NCI-H2107 treated with DMSO at 0.1 percent for 48 hours (cell line): ENCODE measurements at regions not wholly inside any gene's neighbourhood (a gene's known extent, or its start where the extent isn't known, plus 50 kb on each side); places are given as distances from the start of the nearest gene placed in this dataset.
"Not testable (repeated sequence)": the region's sequence is repeated elsewhere in the genome, so short reads cannot be mapped to it uniquely, and the experiment has no call there.

Experiments used
- DNase-seq: peaks from one replicate; lab custom pipeline; 2025; ENCODE audit not compliant: unreplicated experiment; lab: John Stamatoyannopoulos, UW

GRCh38 chr3:88403319-88403718 is 253.6 kb downstream of the C3orf38 start:
- DNase-seq, result no peak

DNA sequence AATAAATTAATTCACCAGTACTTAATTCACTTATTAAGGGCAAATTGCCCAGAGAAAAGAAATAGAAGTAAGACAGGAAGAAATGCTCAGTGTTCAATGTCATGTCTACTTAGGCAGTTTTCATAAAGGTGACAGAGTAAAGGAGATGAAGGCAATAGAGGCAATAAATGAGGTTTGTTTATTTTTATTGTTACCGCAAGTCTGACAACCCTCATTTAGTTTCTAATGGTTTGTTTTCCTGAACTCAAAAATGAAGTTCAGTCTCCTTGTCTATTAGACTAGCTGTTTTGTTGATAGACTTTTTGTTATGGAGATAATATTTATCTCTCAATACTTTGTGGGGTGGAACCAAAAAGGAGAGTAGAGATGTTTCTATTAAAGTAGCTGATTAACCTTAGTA is 258.3 kb downstream of the C3orf38 start:
- DNase-seq, result no peak

DNA sequence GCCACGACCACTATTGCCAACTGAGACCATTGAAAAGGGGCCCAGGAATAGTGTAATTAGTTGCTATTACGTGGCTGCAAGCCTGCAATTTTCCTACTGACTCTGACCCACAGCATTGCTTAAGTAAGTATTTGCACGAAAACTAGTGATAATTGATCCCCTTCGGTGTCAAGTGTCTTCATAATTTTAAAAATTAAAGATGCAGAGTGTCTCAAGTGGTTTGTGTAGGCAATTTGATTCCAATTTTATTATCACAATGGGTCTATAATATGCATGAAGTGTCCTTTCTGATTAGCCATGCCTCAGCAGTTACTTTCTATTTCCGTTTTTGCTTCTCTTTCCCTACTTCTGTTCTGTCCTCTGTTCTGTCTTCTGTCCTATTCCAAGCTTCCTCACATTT is 259.2 kb downstream of the C3orf38 start:
- no peak for DNase-seq

DNA sequence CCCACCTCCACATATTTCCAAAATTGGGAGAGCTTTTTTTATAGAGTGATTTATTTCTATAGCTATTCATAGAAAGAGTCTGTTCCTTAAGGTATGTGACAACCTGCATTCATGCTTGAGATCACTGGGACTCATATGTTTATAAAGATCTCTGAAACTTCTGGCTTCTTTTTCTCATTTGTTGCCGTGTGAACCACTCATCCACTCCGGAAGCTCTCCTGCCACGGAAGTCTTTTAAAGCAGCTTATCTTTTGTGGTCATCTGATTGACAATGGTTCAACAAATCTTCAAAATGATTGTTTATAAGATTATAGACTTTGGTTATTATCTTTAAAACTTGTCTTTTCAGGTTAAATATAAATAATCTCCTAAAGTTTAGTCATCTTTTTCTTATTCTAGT is 260.5 kb downstream of the C3orf38 start:
- no peak for DNase-seq

- DNase-seq, result no peak
Measured at GRCh38 chr3:88412346-88412745, 262.6 kb downstream of the C3orf38 start.

DNA sequence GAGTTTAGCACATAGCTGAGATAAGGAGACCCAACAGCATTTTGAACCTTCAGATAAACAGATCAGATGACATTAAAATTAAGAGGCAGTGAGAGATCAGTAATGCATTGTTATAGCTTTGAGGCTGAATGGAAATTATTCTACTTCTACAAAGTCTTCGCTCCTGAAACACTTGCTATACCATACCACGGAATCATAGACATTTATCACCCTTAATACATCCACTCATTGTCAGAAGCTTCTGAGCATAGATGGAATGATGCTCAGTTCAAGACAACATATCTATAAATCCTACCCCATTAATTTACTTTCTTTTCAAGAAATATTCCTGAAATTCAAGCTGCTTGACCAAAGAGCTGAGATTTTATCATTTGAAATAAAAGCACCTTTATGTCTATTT is 266.7 kb downstream of the C3orf38 start:
- DNase-seq, result no peak

- no peak for DNase-seq
Measured at GRCh38 chr3:88418219-88418618, 268.5 kb downstream of the C3orf38 start.

DNA sequence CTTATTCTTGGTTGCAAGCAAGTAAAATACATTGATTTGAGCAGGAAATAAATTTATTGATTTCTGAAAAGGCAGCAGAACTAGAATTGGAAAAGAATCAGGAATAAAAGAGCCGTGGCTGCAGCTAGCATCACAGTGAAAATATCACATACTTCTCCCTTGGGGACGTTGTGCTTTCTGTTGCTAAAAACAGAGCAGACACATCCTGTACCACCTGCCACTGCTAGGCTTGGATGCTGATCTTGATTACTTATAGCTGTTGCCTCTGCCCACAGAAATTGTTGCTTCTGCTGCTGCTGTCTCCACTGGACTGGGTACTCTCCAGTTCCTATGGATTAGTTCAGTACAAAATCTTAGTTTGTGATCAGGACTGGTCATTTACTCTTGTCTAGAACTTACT is 283.8 kb downstream of the C3orf38 start:
- no peak for DNase-seq

GRCh38 chr3:88434001-88434400 is 284.2 kb downstream of the C3orf38 start:
- no peak for DNase-seq

GRCh38 chr3:88440701-88441100 is 290.9 kb downstream of the C3orf38 start:
- DNase-seq, result no peak

GRCh38 chr3:88443066-88443465 is 293.3 kb downstream of the C3orf38 start:
- DNase-seq, result no peak

GRCh38 chr3:88444251-88444650 is 294.5 kb downstream of the C3orf38 start:
- DNase-seq, result no peak

DNA sequence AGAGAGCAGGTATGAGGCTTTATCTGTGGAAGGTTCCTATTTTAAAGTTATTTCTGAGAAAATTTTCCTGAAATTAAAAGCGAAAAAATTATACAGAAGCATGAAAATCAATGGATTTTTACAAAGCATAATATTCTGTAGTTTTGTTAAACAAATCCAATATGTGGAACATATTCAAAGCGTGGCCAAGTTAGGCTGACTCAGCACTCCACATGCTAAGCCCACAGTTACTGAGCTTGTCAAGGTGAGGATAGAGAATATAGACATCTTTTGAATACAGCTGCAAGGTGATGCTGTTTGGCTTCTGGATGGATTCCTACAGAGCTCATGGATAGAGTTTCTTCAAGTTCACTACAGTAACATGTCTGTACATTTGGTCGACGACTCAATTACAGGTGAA is 302.5 kb downstream of the C3orf38 start:
- DNase-seq, result no peak

GRCh38 chr3:88460369-88460768 is 310.6 kb downstream of the C3orf38 start:
- DNase-seq, result no peak

DNA sequence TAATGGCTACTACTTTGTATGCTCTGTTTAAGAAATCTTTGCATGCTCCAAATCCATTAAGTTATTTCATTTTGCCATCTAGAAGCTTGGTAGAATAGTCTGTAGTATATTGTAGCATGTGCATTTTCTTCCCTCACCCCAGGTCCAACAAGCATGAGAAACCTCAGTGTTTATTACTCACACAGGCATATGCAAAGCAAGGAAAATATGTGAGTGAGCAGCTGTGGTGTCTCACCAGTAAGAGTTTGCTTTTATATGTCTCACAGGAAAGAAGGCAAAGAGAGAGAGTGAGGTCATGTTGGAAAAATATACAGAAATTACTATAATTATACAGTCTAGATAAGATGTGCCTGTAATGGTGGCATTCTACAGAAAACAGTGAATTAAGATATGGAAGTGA is 312.5 kb downstream of the C3orf38 start:
- no peak for DNase-seq

DNA sequence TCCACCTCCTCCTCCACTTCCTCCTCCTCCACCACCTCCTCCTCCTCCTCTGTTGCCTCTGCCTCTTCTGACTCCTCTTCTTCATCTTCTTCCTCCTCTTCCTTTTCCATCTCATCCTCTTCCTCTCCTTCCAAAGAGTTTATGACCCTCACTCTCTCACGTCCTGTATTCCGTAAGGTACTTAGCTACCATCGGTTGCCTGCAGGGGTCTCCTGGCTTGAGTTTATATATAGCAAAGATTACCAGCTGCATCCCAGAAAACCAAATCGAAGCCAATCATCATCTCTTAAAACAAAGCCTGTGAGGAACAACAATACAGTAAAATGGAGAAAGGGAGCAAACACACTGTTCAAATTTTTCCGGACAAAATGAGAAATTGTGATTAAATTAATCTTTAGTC is 317.4 kb downstream of the C3orf38 start:
- DNase-seq, result no peak

- no peak for DNase-seq
Measured at GRCh38 chr3:88469216-88469615, 319.5 kb downstream of the C3orf38 start.

DNA sequence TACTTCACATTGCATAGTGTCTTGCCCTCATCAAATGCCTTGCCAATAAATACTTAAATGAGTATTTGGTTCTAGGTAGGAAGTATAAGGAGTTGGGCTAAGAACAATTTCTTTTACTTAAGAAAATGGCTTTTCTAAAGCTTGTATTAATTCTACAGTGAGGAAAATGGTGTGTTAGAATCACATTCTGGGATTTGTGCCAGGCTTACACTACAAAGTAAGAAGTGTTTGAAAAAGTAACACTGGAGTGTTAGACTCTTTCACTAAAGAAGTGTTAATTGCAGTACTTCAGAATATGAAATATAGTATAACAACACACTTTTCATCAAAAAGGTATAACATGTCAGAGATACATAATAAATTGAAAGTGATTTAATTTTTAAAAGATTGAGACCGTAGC is 328.7 kb downstream of the C3orf38 start:
- no peak for DNase-seq

GRCh38 chr3:88480822-88481221 is 331.1 kb downstream of the C3orf38 start:
- no peak for DNase-seq

GRCh38 chr3:88485001-88485400 is 335.2 kb downstream of the C3orf38 start:
- DNase-seq, result no peak

GRCh38 chr3:88508818-88509217 is 359.1 kb downstream of the C3orf38 start:
- not testable (repeated sequence) for DNase-seq

DNA sequence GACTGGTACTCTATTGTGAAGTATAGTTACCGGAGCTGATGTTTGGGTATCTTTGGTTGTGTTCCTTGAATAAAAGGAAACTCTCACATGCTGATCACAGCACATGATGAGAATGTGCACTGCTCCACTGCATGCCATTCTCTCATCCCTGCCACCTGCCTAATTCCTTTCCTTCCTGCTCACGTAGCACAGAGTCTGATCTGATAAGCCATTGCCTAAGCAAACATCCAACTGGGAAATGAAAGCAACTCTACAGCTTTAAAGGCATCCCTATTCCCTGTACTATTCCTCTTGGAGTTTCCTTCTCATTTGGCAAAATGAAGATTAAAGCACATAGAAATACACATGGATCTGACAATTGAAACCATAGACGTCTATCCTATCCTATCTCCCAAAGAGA is 359.8 kb downstream of the C3orf38 start:
- DNase-seq, result no peak

DNA sequence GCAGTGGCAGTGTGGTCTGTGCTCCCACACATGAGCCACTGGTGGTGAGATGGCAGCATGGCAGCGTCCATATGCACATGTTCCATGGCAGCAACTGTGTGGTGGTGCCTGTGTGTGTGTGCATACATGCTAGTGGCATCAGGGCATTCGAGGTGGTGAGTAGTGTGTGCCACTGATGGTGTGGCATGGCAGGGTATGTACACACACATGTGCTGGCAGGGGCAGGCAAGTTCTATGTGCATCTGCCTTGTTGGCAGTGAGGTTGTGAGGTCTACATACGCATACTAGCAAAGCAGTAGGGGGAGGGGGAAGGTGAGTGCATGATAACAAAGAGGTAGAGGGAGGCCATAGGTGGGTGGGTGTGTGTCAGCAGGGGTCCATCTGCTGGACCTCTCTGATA is 378.7 kb downstream of the C3orf38 start:
- DNase-seq, result no peak

GRCh38 chr3:88534534-88534933 is 384.8 kb downstream of the C3orf38 start:
- no peak for DNase-seq
